GM19397 (cell line): ENCODE measurements at regions not wholly inside any gene's neighbourhood (a gene's known extent, or its start where the extent isn't known, plus 50 kb on each side); places are given as distances from the start of the nearest gene placed in this dataset.

Source experiments
- ATAC-seq: cut with Tn5 transposase; IDR thresholded peaks from one replicate; pipeline ENCODE4 v1.9.1; 2021; ENCODE audit warnings: mild to moderate bottlenecking, moderate library complexity; ENCODE audit not compliant: unreplicated experiment

DNA sequence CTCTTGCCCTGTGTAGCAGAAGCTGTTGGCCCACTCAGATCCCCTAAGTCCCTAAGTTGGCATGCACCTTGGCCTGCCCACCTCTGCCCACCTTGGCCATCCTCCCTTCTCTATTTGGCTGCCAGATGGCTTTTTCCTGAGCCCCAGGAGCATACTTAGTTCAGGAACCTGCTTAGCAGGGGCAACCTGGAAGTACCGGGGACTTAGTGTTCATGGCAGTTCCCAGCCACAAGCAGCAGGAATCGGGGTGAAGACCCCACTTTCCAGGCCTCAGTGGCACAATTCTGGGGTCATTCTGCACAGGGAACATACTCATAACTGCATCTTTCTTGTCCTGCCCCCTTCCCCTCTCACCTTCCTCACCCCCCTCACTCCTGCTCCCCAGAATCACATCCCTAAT, 158.0 kb upstream of the PMEPA1 start:
- no peak for ATAC-seq

DNA sequence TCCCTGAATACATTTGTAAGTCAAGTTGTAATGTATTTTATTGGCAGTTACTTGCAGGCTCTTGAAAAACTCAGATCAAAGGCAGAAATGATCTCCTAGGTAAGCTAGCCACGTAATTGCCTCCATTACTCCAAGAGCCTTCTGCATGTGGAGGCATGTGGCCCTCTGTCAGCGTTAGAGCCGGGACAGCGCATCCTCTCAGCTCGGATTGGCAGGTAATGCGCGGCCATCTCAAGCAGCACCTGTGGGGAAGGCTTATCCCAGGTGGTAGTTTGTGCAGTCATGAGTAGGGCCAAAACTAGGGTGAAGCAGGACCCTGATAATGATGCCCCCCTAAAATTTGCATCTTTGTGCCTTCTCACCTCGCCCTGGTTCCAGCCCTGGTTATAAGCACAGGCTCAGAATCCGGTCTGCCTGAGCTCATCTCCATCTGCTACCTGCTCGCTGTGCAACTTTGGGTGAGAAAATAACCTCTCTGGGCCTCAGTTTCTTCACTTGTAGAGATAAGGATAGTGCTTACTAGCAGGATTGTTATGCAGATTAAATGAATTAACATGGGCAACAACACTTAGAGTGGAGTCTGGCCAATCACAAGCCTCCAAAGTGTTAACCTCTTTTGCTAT, 157.5 kb upstream of the PMEPA1 start:
- no peak for ATAC-seq

DNA sequence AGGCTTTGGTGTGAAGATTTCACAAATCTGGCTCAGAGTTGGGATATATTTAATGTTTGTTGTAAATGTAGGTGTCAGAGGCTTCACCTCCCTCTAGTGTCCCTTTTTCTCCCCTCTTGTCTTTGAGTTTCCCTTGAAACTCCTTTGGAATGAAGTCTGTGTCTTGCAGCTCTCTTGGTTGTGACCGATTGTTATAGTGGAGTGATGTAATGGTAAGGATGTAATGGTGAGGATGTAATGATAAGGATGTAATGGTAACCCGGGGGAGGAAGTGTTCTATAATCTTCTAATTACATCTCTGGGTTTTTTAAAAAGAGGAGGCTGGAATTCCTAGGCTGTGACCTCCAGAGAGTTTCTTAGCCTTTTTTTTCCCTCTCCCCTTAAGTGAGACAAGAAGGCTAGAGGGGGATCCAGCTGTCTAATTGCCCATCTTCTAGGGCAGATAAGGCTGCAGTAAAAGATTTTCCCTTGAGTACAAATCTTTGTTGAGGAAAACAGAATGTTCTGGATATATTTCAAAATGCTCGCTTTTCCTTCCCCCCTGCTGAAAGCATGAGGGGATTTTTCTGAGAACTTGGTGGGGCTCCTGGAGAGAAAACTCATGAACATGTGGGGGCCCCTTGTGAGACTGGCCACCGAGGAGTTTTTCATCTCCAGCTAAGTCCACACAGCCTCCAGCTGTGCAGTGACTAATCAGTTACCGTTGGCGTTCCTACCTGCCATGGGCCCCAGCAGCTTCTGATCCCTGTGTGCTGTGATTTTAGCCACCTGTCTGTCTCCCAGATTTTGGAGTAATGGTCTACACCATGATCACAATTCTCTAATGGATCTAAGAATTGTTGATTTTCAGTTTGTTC, 156.7 kb upstream of the PMEPA1 start:
- ATAC-seq = no peak

DNA sequence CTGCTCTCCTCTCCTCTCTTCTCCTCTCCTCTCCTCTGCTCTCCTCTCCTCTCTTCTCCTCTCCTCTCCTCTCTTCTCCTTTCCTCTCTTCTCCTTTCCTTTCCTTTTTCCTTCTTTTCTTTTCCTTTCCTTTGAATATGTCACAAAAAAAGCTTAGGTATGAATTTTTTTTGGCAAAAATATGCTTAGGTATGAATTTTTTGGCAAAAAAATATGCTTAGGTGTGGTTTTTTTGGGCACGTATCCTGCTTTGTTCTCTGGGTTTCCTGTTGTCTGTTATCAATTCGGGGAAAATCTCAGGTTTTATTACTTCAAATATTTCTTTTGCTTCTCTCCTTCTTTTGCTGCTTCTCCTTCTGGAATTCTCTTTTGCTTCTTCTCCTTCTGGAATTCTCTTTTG, 155.5 kb upstream of the PMEPA1 start:
- no peak for ATAC-seq

DNA sequence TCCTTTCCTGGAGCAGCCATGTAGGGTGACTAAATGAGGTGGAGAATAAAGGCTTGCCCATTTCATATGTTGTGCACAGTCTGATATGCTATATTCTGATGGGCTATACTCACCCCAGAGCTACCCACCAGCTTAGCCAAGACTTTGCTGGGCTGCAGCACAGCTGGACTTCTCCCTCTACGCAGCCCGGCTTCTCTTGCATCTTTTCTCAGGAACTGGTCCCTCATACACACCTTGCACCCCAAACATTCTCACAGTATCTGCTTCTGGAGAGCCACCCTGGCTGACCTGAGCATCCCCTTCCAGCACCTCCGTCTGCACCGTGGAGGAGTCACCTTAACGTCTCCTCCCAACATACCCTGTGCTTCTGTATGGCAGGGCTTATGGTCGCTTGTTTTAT, 150.8 kb upstream of the PMEPA1 start:
- no peak for ATAC-seq

DNA sequence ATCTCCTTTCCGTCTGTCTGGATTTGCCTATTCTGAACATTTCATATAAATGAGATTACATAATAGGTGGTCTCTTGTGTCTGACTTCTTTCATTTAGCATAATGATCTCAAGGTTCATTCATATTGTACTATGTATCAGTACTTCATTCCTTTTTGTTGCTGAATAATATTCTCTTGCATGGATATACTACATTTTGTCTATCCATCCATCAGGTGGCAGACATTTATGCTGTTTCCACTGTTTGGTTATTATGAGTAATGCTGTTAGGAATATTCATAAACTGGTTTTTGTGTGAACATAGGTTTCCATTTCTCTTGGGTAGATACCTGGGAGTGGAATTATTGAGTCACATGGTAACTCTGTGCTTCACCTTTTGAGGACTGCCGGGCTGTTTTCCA, 148.2 kb upstream of the PMEPA1 start:
- ATAC-seq = no peak

DNA sequence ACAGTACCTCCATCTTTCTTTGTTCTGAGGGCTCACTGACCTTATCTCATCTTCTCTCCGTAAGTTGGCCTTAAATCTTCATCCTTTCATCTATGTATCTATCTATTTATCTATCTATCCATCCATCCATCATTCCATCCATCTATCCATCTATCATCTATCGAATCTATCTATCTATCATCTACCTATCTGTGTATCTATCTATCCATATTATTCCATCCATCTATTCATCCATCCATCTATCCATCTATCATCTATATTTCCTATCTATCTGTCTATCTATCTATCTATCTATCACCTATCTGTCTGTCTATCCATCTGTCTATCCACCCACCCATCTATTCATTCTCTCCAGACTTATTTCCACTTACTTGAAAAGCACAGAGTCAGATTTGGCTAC, 147.3 kb upstream of the PMEPA1 start:
- ATAC-seq = no peak

DNA sequence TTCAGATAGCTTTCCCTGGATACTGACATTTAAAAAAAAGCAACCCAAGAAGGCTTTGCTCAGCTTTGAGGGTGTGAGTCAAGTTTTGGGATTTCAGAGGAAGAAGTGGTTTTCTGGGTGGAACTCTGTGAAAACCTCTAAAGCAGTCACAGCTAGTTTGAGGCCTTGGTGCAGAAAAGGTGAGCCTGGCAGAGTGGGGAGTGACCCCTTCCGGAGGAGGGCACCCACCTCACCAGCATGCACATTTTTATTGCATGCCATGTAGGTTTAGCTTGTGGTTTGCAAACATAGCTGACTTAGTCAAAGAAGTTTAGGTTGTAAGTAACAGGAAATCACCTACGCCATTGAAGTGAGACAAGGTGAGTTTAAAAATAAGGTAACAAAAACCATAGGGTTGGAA, 146.8 kb upstream of the PMEPA1 start:
- no peak for ATAC-seq

DNA sequence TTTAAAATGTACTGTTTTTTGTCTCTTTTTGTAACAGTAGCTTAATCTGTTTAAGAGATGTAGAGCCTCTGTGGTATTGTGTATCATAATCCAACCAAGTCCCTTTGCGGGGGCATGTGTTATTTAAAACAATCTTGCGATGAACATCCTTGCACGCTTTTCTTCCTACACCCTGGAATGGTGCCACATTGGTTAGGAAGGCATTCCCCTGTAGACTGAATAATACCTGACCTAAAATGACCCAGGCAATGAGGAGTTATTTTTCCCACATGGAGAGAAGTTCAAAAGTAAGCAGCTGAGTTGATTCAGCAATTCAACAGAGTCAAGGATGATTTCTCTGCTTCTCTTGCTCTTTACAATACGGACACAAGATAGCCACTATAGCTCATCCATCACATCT, 142.0 kb upstream of the PMEPA1 start:
- no peak for ATAC-seq

DNA sequence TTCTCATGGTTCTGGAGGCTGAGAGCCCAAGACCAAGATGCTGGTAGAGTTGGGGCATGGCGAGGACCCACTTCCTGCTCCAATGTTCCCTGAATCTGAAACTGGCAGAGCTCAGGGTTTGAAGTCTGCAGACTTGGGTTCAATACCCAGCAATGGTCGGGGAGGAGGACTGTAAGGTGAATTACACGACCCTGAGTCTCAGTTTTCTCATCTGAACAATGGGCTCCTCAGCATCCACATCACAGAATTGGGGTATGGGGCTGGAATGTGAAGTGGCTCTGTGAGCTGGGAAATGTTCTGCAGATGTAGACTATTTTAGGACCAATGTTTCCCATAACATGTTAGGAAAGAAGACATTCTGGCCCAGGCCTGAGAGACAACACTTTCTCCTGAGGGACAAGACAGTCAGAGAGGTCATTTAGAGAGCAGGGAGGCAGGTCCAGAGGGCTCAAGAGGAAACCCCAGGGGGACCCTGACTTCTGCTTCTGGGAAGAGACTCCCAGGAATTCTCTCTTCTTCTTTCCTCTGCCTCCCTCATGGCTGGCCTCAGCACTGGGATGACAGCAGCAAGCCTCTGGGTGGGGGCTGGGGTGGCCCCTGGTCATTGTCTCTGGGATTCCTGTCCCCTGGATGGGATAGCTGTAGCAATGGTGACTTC, 141.3 kb upstream of the PMEPA1 start:
- ATAC-seq = no peak

DNA sequence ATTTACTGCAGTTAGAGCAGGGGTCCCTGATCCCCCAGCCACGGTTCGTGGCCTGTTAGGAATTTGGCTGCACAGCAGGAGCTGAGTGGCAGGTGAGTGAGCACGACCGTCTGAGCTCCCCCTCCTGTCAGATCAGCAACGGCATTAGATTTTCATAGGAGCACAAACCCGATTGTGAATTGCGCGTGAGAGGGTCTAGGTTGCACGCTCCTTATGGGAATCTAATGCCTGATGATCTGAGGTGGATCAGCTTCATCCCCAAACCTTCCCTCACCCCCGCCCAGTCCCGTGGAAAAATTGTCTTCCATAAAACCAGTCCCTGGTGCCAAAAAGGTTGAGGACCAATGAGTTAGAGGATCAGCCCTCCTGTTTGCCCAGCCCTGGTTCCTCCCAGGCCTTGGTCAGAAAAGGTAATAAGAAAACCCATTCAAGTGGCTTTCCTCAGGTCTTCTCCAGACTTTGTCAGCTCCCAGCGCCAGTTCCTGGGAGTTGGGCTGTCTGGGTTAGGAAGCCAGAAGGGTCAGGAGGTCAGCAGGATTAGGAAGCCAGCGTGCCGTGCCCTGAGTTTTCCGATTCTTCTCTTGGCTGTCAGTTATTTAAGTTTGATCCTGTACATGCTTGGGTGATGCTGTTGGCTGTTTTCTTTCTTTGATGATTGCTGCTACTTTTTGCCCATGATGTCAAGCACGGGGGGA, 139.9 kb upstream of the PMEPA1 start:
- ATAC-seq = no peak

DNA sequence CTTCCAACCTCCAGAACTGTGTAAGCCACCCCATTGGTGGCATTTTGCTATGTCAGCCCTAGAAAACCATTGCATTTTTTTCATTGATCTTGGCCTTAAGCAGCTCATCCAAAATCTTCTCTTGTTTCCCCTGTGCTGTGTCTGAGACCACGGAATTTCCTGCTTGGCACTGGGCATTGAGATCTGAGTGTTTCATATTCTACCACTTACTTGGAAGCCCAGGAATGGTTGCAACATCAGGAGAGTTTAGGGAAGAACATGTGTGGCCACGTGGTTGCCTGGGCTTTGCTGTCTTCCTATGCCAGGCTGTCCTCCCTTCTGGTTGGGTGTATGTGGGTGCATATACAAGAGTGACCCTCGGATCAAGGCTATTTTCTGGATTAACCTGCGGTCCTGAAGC, 139.3 kb upstream of the PMEPA1 start:
- ATAC-seq = no peak

DNA sequence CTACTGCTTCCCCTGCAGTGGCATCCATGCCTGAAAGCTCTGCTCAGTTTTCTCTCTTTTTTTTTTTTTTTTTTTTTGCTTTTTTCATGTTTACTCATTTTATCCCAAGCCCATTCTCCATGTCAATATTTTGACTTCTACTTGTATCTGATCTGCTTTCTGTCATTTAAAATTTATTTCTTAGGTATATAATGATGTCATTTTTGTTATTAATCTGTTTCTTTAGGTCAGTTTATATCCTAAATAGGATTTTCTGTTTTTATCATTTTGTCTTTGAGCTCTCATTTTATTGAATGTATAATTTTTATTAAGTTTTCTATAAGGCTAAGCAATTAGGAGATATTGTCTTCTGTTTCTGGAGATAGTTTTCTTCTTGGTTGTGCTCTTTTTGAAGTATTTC, 138.5 kb upstream of the PMEPA1 start:
- ATAC-seq = no peak

DNA sequence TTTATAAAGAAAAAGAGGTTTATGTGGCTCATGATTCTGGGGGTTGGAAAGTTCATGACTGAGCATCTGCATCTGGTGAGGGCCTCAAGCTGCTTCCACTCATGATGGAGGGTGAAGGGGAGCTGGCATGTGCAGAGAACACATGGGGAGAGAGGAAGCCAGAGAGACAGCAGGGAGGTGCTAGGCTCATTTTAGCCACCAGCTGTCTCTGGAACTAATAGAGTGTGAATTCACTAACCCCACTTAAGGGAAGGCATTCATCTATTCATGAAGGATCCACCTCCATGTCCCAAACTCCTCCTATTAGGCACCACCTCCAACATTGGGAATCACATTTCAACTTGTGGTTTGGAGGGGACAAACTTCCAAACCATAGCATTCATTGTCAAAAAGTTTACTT, 137.3 kb upstream of the PMEPA1 start:
- no peak for ATAC-seq

DNA sequence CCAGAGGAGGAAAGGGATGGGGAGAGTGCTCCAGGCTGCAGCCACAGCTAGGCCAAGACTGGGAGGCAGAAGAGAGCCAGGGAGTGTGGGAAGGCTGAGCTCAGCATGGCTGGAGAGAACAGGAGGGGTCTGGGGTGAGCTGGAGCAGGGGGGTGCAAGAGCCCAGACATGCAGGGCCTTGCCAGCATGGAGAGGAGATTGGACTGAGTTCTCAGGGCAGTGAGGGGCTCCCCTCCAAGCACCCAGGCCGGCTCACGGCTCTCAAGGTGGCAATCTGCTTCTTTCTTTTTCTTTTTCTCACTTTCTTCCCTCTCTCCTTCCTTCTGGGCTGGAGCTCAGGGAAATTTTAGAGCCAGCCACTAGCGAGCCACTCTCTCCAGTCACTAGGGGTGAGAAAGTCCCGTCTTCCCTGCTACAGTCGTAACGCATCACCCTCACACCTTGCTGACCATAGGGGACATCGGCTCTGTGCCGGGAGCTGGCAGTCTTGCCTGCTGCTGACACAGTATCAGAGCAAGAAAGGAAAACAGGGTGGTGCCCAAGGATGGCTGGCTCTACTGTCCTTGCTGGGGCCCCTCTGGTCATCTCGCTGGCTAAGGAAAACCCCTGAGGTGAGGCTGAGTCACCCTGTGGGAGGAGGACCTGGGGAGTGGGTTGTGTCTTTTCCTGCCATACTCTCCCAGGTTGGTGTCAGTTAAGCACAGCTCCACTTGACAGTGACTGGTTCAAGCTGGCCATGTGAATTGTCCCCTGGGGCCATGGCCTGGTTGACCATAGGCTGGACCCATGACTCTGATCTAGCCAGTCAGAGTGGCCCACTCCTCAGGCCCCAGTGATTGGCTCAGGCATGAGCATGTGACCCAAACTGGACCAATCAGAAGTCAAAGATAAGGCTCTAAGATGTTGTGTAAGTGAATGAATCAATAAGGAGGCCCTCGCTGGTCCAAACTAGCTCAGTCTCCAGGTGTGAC, 135.1 kb upstream of the PMEPA1 start:
- no peak for ATAC-seq

DNA sequence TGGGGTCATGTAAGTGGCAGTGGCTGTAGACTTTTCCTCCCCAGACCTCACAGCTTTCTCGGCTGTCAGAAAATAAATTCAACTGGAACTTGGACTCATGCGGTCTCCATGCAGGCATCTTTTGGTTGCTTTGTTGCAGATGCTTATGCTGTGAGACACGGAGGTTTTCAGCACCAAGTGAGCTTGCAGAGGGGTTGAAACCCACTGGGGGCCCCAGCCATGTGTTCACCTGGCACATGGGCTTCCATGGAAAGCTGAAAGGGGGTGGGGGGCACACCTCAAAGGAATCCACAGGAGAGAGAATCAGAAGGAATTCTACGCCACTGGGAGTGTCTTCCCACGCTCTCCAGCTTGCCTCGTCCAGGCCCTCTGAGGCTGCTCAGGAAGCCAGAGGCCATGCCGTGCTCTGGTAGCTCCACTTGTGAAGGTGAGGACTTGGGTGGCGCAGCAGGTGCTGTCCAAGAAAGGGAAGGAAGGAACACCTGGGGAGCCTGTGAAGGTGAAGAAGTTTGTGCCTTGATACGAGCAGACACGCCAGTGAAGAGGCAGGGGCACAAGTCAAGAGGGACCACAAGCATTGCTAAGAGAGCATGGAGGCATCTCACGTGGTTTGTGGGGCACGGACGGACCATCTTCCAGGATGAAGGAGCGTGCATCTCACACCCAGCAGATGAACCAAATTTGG, 134.3 kb upstream of the PMEPA1 start:
- no peak for ATAC-seq

DNA sequence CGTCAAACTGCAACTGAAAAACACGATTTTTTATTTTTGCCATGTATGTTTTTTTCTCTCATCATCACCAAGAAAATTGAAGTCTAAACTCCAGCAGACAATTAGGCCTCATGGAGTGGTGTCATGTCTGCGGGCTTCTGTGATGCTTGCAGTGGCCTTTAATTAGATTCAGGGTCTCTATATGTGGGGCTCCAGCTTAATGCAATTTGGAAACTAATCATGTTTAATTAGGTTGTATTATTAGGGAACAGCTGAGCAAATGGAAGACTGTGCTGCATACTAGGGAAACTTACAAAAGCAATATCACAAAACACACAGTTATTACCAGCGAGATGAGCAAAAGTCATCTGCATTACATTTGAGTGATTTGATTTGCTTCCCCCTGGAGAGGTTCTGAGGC, 132.9 kb upstream of the PMEPA1 start:
- ATAC-seq = no peak

DNA sequence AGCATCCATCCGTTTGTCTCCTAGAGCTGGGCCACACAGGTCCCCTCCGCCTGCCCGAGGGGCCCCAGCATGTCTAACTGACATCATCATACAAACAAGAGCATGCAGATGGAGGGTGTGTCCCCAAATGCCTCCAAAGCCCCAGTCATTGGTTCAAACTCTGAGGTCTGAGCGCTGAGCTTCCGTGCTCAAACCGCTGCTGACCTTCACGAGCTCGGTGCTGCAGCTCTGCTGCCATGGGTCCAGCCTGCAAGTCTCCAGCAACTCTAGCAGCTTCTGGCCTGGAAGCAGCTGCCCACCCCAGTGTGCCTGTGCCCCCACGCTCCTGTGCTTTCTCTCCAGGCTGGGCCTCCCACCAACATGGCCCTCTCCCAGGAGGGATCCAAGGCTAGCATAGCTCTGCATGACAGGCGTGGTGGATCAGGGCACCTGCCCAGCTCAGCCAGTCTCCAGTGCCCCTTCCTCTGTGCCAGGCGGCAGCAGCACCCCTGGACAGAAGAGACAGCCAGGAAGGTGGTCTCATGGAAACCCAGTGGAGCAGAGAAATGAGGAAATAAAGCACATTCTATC, 131.6 kb upstream of the PMEPA1 start:
- no peak for ATAC-seq

DNA sequence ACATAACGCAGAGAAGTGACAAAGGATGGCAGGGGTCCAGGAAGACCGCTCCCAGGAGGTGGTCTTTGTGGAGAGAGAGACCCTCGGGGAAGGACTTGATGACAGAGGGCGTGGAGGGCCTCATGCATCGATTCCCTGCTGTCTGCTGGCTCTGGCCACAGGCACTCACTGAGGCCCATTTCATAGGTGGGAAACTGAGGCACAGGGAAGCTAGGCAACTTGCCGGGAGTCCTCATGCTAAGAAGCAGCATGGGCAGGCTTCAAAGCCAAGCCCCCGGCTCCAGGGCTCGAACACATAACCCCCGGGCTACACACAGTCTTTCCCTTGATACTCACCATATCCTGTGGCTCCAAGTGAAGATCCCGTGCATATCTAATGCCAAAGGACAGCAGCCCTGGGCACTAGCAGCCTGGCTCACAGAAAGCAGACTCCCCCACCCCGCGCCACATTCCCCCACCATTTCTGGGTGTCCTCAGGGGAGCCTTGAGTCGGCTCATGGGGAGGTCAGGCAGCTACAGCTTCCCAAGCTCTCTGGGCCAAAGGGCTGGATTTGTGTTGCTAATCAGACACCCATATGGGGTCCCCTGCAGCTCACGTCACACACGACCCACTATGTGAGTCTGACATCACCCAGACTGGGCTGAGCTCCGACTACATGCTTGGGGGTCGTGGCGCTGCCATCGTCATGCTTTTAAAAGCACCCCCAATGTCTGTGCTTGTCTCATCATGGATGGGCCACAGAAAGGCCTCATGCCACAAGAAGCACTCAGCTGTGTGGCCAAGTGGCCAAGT, 130.9 kb upstream of the PMEPA1 start:
- ATAC-seq = no peak
